Activated CD8-positive, alpha-beta memory T cell treated with anti-CD3 and anti-CD28 coated beads for 36 hours (primary cell): ENCODE measurements at regions not wholly inside any gene's neighbourhood (a gene's known extent, or its start where the extent isn't known, plus 50 kb on each side); places are given as distances from the start of the nearest gene placed in this dataset.

ENCODE experiments used
- CTCF ChIA-PET: fragments of 350-600 bp; sonication (Branson Sonifier 250); formaldehyde crosslinking; loops from one replicate; lab custom pipeline; 2021; ENCODE audit warnings: antibody characterized with exemption; lab: Charles Lee
- POLR2A ChIA-PET: fragments of 350-600 bp; sonication (Branson Sonifier 250); formaldehyde crosslinking; loops from one replicate; lab custom pipeline; 2021; ENCODE audit warnings: antibody characterized with exemption; lab: Charles Lee

DNA sequence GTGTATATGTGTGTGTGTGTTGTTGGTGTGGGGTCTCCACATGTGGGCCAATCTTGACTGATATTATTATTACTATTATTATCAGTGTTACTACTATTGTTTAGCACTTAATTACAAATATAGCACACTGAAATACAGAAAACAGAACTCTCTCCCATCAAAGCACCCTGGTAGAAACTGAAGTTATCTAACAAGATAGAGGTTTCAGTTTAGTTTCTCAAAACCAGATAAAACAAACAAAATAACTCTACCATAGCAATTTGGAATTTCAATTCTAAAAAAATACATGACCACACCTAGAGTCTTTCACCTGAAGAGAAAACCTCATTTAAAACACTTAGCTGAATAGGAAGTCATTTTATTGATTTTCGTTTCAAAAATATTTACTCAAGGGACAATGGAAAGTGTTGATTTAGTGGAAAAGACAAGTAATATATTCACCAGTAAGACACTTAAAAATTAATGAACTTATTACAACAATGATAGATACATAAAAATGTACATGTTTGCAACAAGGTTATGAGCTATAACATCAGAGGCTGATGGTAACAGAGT lies 252.3 kb downstream of the PDHA2 start:
- ChIA-PET POLR2A (no interaction called here), CTCF (no interaction called here)

DNA sequence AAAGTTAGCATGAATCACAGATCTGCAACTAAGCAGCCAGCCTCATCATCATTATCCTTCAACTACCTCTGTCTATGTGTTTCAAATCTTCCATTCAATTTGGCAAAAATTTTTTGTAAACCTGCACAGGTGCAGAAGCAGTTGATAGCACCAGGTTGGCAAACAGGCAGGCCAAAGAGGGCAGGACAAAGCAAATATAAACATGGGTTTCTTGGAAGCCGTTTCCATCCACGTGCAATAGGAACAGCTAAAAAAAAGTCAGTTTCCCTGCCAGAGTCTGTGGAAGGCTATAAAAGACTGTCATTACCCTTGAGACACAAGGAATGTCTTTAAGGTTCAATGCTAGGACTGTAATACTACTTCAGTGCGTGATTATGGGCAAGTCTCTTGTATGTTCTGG lies 253.2 kb downstream of the PDHA2 start:
- CTCF ChIA-PET: no interaction called here
- POLR2A ChIA-PET: no interaction called here

DNA sequence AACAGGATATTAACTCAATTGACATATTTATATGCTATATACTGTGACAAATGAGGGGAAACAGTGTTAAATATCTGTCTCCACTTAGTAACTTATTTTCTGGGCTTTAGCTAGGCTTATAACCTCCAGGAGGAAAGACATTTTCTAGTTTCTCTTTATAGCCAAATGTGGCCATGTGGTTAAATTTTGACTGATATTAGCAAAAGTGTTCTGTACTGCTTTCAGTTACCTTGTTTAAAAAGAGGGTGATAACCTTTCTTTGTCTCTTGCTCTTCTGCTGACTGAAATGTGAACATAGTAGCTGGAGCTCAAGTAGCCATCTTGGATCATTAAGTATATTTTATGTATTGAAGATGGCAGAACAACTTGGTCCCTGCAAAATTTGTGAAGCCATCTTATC lies 253.7 kb downstream of the PDHA2 start:
- POLR2A ChIA-PET: no interaction called here

DNA sequence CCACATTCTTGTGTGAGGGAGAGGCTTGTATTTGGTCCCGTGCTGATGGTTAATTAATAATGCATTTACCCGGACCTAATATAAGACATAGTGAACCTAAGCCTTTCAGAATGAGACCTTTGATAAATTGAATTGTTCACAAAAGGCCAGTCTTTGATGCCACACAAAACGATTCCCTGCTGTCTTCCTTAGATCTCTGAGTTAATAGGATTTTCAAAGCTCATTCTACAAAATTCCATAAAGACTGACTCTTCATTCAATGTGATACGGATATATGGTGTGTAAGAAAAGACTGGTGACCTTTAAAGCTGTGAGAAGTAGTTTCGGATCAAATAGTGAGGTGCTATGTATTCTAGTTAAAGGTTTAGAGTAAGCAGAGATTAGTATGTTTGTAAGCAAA lies 254.3 kb downstream of the PDHA2 start:
- ChIA-PET CTCF (no interaction called here), POLR2A (no interaction called here)

More for the DNA sequence above, 253.7 kb downstream of the PDHA2 start:
- CTCF ChIA-PET: no interaction called here

DNA sequence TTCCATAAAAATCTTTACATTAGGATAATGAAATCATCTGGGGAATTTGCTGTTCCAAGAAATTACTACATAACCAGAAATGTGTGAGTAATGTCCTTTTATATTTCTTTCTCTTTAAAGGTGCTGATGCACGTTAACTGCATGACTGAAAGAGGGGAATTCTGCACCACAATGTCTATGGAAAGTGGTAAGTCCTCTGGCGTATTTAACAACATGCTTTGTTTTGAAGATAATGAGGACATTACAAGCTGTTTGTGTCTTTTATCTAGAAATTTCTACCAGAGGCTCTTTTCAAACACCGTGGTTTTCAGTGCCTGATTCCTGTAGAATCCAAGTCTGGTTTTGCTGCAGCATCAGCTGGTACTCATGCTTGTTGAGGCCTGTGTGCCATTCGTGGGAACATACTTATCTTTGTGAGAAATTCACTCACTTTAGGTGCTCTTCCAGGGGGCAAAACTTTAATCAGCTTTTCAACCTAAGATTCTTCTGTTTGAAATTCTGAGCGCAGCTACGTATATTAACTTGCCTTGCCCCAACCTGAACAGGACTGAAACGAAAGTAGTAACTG lies 257.2 kb downstream of the PDHA2 start:
- POLR2A ChIA-PET: no interaction called here

DNA sequence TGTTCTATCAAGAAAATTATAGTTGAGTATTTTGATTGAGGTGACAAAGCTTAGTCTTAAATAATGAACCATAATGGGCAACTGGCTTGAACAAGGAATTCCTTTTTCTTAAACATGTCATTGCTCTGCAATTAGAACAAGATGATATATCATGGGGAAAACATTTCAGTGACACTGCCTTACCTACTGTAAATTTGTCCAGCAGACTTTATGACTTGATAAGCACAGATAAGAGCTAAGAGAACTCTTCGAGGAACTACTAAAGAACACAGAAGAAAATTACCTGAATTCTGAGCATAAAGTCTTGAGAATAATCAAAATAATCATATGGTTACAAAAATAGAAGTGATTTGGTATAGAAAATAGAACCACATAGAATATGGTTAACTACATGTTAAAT lies 257.8 kb downstream of the PDHA2 start:
- POLR2A ChIA-PET: no interaction called here

More for the DNA sequence above, 257.2 kb downstream of the PDHA2 start:
- CTCF ChIA-PET: no interaction called here

DNA sequence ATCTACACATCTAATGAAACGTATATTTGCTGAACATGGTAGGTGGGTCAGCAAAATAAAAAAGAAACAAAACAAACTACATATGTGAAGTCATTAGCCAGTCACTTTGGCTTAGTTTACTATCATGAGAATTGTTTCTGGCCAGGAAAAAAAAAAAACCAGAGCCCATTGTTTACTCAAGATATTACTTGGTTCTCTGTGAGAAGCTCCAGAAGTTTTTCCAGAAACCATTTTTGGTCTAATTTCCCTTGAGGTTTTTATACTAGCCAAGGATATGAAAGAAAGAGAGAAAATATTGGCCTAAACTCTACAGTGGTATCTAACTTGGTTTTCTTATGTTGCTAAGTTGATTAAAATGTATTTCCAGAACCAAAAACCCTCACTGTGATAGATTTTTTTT lies 259.1 kb downstream of the PDHA2 start:
- CTCF ChIA-PET: no interaction called here

More for the DNA sequence above, 257.8 kb downstream of the PDHA2 start:
- CTCF ChIA-PET: no interaction called here

DNA sequence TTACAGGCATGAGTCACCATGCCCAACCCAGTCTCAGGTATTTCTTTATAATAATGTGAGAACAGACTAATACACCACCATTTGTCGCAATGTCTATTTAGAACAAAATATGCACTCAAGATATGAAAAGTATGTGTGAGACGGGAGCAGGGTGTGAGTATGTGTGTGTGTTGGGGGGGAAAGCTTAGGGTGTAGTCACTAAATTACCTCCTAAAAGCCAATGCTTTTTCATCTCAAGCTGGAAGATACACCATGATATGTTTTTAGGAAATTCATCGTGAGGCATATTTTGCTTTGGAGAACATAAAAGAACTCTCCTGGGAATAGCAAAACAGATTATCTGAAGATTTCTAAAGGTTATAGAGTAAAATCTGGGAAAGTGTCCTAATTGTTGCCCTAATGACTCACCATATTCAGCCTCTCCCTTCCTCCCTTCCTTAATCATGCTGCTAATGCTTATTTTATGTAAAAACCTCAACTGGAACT lies 262.7 kb downstream of the PDHA2 start:
- ChIA-PET CTCF (no interaction called here), POLR2A (no interaction called here)

More for the DNA sequence above, 259.1 kb downstream of the PDHA2 start:
- POLR2A ChIA-PET: no interaction called here

DNA sequence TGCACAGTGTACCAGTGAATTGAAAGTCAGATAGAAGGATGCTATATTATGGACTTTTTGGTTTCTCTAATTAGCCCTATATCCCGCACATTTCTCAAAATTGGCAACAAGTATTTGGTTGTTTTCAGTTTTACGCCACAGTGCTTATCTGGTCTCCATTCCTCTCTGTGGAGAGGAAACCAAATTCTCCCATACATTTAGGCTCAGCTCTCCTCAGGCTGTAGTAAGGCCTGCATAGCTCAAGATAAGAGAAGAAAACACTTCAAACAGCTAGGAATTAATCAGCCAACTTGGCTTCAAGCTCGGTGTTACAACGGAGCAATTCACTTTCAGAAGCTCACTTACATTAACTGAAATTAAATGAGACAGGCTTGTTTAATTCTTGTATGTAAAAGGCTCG lies 263.2 kb downstream of the PDHA2 start:
- ChIA-PET POLR2A (no interaction called here), CTCF (no interaction called here)

DNA sequence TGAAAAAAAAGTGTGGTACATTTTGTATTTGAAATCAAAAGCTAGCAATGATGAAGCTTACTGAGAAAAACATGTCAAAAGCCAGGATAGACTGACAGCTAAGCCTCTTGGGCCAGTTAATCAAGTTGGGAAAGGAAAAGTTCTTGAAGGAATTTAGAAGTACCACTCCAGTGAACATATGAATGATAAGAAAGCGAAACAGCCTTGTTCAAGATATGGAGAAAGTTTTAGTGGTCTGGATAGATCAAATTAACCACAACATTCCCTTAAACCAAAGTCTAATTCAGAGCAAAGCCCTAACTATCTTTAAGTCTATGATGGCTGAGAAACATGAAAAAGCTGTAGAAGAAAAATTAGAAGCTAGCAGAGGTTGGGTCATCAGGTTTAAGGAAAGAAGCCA lies 268.3 kb downstream of the PDHA2 start:
- ChIA-PET POLR2A (no interaction called here), CTCF (no interaction called here)

DNA sequence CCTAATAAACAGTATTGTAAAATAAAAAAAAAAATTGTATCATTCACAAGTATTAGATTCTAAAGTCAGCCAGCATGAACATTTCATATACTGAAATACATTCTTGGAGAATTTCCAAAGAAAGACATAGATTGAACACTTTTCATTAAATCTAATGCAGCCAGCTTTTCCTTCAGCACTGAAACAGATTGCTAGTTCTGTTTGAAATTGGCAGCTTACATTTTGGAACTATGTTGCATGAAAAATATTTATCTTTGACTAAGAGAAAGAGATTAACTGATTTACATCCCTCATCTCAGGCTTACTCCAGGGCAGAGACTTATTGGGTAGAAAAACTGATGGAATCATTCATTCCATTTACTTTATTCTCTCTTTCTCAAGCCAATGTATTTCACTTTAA lies 272.7 kb downstream of the PDHA2 start:
- ChIA-PET POLR2A (no interaction called here), CTCF (no interaction called here)

DNA sequence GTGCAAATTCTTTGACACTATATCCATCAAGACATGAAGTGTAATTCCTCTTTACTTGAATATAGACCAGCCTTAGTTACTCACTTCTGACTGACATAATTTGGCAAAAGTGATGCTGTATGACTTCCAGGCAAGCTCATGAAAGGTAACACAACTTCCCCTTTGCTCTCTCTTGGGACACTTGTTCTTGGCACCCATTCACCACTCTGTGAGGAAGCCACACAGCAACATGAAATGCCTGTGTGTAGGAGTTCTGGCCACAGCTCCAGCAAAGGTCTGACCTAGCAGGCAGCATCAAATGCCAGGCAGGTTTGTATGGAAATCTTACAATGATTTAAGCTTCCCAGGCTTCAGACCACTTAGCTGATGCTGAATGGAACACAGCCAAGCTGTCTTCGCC lies 280.3 kb downstream of the PDHA2 start:
- POLR2A ChIA-PET: interaction anchor here (0.7 kb wide), 1 partner anchor 16 kb away, joined by 5 read pairs; no protein-coding TSS in a partner anchor
- CTCF ChIA-PET: no interaction called here

DNA sequence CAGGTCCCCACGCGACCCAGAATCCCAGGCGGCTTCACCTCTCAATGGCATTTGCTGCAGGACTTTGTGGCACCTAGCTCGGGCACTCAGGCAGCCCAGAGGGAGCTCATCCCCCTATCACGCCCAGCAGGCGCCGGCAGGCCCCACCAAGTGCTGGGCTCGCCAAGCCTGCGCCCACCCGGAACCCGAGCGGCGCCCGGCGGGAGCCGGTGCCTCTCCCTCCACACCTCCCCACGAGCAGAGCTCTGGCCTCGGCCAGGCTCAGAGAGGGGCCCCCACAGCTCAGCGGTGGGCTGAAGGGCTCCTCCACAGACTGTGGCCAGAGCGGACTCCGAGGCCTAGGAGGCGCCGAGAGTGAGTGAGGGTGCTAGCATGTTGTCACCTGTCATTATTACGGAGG lies 286.3 kb downstream of the PDHA2 start:
- ChIA-PET CTCF (no interaction called here), POLR2A (no interaction called here)

DNA sequence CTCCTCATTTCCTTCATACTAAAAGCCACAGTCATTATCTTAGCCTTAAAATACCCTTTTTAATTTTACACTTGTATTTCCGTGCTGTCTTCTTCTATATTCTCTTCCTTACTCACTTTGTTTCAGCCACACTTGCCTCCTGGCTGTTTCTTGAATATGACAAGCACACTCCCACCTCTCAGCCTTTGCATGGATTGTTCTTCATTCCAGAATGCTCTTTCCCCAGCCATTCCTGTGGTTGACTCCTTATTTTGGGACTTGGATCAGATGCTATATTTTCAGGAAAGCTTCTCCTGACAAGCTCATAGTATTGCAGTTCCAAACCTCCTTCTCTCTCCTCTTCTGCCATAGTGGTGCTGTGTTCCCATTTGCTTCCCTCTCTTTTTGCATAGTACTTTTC lies 291.3 kb downstream of the PDHA2 start:
- CTCF ChIA-PET: no interaction called here
- POLR2A ChIA-PET: no interaction called here

DNA sequence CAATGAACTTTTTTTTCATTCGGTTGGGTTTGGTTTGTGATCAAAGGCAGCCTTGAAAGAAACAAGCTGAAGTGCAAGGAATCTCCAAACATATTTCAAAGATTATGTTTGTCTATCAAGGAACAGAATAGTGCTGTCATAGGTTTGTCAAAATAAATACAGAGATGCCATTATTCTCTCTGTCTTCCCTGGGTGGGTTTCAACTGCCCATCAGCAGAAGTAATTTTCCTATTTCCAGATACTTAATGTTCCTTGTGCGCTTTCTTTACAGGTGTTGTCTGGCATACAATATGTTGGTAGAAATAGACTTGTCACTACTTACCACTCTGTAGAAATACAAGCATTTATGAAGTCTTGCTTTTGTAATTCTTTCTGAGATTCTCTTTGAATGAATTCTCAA lies 294.9 kb downstream of the PDHA2 start:
- ChIA-PET CTCF (interaction anchor here (0.6 kb wide), 1 partner anchor 54 kb away, joined by 4 read pairs; no protein-coding TSS in a partner anchor), POLR2A (no interaction called here)

DNA sequence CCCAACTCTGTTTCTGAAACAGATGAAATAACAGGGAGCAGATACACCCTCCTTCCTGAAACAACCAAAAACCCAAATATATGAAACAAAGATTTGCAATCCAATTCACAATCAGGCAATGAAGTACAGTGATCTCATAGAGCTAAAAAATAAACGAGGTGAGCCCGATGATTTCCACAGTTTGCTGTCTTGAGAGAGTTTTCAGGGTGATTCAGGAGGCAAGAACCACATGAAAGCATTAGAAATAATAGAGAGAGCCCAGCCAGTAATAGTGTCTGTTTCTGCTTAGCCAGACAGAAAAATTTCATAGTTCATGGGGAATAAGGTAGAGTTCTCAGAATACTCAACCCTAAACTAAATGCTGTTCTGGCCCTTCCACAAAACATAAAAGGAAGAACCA lies 296.2 kb downstream of the PDHA2 start:
- ChIA-PET POLR2A (interaction anchor here (0.6 kb wide), 1 partner anchor 16 kb away, joined by 5 read pairs; no protein-coding TSS in a partner anchor), CTCF (no interaction called here)

DNA sequence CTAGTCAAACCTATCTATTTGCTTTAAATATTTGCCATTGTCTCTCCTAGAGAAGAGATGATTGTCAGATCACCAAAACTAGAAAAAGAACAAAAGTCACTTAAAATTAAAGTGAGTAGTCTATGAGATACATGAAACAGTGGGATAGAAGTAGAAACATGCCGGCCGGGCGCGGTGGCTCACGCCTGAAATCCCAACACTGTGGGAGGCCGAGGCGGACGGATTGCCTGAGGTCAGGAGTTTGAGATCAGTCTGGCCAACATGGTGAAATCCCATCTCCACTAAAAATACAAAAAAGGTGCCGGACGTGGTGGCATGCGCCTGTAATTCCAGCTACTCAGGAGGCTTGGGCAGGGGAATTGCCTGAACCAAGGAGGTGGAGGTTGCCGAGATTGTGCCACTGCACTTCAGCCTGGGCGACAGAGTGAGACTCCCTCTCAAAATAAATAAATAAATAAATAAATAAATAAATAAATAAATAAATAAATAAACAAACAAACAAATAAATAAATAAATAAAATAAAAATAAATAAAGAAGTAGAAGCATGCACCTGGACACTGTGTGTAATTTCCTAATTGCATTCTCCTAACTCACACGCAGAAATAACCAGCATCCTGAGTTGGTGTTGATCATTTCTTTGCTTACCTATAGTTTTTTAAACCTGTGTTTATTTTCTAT lies 299.5 kb downstream of the PDHA2 start:
- CTCF ChIA-PET: no interaction called here

DNA sequence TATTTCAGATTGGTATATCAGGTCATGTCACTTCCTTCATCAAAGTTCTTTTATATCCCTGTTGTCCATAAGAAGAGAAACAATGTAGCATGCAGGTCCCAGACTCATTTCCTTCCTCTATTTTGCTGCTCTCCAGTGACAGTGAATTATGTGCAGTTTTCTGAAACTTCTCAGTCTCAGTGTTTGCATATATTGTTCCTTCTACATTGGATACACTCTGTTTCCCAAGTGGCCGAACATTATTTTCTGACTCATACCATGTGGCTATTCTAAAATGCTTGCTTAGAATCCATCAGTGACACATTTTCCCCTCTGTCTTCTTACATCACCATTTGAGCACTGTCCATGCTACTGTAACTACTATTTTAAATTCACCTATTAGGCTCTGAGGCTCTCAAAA lies 305.7 kb downstream of the PDHA2 start:
- ChIA-PET POLR2A (no interaction called here), CTCF (no interaction called here)

More for the DNA sequence above, 299.5 kb downstream of the PDHA2 start:
- POLR2A ChIA-PET: no interaction called here

DNA sequence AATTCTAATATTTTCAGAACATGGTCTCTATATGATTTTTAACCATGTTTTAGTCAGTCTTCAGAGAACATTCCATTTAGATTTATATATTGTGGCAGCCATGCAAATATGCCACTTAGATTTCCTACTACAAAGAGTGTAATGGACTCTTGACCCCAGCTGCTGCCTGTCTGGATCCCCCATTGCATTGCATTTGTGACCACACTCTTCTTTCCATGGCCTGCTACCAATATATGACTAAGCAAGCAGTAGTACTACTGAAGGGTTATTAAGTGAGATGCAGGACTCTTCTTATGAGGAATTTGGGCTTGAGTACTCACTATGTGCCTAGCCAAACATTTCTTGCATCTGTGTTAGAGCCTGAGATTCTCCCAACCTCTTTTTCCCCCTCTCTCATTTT lies 306.8 kb downstream of the PDHA2 start:
- CTCF ChIA-PET: no interaction called here
- POLR2A ChIA-PET: no interaction called here

DNA sequence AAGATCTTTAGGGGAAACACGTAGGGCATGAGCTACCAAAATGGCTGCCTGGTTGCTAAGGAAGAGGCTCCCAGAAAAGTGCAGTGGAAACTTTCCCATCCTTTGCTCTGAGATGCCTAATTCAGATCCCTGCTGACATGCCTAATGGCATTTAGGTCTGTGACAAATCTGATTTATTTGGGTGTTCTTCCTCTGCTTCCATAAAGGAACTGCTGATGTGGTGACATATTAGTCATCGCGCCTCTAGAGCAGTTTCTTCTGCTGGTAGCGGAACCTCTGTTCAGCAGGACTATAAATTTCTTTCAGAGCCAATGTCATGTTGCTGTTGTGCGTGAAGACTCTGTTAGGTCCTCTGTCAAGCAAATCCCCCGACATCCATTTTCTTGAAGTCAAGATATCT lies 310.0 kb downstream of the PDHA2 start:
- CTCF ChIA-PET: no interaction called here

DNA sequence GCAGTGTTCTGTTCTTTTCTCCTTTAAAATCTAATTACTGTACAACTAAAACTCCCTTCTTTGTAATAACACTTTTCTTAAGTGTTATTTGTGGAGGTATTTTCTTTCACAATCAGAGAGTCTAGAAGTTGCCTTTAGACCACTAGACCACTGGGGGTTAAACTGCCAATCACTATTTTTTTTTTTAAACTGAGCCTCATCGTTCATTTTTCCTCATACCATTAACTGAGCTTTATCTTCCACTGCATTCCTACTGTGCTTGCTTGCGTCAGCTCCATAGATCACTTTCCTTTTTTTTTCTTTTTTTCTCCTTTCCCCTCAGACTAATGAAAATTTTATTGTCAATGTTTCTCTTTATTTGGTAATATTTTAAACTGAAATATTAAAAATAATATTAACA lies 310.6 kb downstream of the PDHA2 start:
- POLR2A ChIA-PET: no interaction called here

More for the DNA sequence above, 310.0 kb downstream of the PDHA2 start:
- POLR2A ChIA-PET: no interaction called here

More for the DNA sequence above, 310.6 kb downstream of the PDHA2 start:
- CTCF ChIA-PET: no interaction called here
